HL-60/S4 (cell line): ENCODE measurements at regions not wholly inside any gene's neighbourhood (a gene's known extent, or its start where the extent isn't known, plus 50 kb on each side); places are given as distances from the start of the nearest gene placed in this dataset.
"Not testable (repeated sequence)": the region's sequence is repeated elsewhere in the genome, so short reads cannot be mapped to it uniquely, and the experiment has no call there.

ENCODE experiments used
- in situ Hi-C: fragments of 300-500 bp; cut with MboI; formaldehyde crosslinking; loops from 2 replicates; pipeline ENCODE4 v1.14.3; 2022; ENCODE audit warnings: low sequenced_read_pairs

DNA sequence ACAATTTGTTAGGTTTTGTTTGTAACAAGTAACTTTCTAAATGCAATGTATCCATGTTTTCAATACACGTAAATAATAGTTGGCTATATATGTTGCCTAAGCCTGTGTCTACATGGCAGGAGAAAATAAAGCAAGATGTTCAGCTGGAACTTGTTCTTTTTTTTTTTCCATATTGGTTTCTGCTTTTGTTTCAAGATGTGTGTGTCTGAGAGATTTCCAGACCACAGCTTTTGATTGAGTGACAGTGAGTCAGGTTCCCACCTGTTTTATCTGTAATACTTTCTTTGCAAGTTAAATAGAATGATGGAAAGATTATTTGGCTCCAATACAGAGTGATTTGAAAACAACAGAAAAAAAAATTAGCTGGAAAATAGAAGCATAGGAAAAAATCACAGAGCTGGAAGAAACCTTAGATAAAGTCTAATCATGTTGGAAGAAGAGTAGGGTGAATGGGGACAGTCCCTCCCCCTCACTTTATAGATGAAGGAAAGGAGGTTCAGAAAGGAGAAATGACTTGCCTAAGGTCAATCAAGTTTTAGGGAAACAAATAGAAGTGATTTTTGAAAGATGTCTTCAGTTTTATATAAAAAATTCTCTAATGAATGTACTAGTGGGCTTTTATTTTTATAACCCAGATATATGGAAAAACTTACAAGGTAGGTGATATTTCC lies 150.9 kb upstream of the STMND1 start:
- in situ Hi-C loops: loop anchor here (10.0 kb wide), 1 partner anchor 176 kb away; no protein-coding TSS in a partner anchor

DNA sequence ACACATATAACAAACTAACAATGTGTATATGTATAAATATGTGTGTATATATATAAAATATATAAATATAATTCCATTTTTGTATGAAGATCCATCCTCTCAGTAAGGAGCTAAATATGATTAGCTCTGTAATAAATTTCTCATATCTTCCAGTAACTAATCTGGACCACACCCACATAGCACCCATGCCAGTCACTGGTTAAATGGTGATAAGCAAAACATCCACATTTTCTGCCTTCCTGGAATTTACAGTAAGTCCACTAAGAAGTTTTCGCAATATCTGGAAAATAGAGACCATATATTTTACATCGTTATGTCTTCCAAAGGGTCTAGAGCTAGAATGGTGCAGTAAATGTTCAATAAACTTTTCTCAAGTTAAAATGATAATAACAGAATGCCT lies 151.5 kb upstream of the STMND1 start:
- in situ Hi-C loops: loop anchor here (10.0 kb wide), 1 partner anchor 176 kb away; no protein-coding TSS in a partner anchor

DNA sequence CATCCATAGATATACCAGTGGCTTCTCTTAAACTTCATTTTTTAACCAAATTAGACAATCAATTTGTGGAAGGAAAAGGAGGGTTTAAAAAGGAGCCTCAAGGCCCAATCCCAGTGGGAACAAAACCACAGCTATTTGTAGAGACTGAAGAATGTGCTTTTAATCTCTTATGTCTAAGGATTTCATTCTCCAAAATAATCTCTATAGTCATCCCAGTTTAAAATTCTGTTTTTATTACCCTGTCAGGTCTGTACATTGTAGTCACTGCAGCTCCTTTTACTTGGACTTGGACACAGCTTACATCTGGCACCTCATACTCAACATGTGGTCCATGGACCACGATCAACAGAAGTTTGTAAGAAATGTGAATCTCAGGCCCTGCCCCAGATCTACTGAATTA lies 152.1 kb upstream of the STMND1 start:
- in situ Hi-C loops: loop anchor here (10.0 kb wide), 1 partner anchor 175 kb away; no protein-coding TSS in a partner anchor

DNA sequence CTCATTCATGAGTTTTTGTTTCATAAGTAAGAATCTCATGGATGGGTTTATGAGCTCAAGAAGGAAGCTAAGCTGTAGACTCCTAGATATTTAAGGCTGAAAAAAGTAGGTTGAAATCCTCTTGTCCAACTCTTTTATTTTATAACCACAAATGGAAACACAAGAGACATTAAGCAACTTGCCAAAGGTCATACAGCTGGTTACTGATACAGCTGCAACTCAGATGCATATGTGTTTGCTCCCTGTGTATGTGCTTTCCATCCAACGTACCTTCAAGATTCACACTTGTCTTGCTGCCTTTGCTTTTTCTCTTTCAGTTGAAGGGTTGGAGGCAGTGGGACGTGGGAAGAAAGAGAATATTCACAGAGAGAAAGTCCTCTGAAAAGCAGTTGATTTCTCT lies 153.5 kb upstream of the STMND1 start:
- in situ Hi-C loops: no loop called here

DNA sequence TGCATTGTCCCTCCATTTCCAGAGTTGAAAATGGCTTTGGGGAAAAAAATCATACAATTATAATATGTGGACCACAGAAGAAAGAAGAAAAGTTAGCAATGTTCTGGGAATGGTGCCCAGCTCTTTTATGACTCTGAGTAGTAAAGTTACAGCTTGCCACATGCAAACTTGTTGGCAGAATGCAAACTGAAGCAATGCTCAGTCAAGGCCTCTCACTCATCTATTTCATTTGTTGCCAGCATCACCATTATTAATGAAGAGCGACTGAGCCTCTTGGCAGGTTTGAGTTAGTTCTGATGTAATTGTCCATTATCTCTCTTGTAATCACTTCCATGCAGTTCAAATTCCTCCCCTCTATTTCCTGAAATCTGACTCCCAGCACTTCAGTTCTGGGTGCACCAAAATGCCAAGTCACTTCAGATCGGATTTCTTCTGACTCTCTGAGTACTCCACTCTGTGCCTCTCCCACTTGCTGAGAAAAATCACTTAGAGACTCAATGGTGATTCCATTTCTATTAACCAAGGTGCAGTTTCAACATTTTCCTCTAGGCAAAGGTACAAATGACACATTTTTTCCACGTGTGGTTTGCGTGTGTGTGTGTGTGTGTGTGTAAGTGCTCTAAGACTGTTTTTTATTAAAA lies 154.4 kb upstream of the STMND1 start:
- in situ Hi-C loops: no loop called here

DNA sequence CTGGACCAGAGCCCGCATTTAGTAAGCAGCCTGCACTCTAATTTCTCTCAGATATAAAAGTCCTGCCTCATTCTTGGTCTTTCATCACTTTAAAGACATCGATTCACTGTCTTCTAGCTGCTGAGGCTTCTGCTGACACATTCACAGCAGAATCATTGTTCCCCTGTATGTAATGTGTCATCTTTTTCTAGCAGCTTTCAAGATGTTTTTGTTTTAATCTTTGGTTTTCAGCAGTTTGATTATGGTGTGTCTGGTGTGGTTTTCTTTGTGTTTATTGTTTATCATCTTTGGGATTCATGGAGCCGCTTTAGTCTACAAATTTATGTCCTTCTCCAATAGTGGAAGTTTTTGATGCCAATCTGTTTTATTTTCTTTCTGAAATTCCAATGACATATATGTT lies 157.3 kb upstream of the STMND1 start:
- in situ Hi-C loops: no loop called here

DNA sequence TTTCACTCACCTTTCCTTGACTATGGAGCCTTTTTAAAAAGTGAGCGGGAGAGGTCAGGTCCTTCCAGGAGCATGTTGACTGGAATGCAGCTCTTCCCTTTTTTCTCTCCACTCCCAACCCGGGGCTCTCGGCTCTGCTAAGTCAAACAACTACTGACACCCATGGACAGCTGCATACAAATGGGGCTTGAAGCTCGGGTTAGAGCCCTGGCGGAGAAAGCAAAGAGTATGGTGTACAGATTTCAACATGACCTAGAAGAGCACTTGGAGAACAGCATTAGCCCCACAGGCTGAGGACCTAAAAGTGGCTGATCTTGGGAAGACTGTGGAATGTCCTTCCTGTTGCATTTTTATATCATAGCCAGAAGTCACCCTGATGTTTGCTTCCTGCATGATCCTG lies 162.0 kb upstream of the STMND1 start:
- in situ Hi-C loops: no loop called here

DNA sequence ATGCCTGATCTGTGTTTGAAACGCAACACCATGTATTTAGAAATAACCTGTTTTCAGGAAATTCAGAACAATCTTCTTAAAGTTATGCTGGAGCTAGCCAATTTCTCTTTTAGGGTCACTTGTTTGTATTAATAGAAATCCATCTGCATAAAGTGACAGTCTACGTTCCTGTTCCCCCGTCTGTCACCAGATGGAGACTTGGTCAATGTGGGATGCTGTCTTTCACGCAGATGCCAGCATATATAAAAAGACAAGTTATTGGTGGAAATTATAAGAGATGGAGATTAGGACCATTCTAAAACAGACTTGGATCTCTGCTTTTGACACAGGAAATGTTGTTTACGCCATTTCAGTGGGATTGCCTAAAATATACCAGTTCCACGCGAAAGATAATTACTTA lies 162.5 kb upstream of the STMND1 start:
- in situ Hi-C loops: no loop called here

DNA sequence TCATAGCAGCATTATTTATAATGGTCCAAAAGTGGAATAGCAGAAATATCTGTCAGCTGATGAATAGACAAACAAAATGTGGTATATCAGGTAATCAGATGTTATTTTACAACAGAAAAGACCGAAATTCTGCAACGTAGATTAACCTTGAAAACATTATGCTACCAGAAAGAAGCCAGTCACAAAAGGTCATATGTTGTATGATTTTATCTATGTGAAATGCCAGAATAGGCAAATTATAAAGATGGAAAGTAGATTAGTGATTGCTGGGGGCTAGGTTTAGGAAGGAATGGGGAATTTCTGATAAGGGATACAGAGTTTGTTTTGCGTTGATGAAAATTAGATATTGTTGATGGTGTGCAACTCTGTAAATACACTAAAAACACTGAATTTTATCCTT lies 165.0 kb upstream of the STMND1 start:
- in situ Hi-C loops: no loop called here

DNA sequence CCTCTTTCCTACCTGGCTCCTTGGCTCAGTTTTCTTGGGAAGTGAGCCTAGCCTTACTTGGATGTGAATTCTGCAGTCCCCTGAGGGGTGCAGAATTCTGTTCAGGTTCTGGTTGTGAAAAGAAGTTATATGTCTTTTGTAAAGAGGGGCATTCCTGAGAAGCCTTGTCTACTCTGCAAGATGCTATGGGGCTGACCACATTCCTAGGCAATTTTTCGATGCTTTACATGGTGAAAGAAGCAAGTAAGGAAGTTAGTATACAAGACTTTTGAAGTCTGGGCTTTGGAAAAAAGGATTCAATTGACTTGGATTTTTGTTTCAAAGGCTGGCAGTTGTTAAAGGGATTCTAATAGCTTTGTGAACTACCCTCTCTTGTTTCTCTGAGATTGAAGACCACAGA lies 167.9 kb upstream of the STMND1 start:
- in situ Hi-C loops: no loop called here

DNA sequence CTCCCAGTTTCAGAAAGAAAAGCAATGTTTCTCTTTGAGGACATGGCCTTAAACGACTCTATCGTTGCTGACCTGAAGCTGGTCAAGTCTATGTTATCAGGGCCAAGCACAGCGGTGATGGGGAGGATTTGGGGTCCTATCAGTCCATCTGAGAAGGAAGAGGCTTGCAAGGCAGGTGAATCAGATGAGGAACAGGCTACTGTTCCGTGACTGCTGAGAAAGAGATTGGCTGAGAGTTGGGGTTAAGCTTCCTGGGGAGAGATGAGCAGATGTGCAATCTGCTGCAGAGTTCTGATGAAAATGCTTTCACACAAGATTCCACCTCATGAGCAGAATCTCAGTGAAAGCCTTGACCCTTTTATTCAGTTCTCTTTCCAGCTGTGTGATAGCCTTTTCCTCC lies 168.3 kb upstream of the STMND1 start:
- in situ Hi-C loops: no loop called here

DNA sequence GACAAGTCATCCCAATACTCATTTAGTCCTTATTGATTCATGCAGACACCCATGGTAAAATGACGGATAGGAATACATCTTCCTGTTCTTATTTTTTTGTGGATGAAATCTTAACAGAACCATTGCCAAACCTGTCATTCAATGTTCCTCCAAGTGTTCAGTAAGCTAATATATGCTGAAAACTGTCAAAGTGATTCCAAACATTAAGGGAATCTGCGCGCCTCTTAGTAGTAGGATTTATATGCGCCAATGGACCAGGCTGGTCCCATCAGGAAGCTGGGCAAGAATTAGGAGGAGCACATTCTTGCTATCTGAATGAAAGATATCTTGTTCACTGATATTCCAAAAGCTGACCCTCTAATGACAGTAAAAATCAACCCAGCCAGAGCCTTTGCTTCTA lies 168.9 kb upstream of the STMND1 start:
- in situ Hi-C loops: no loop called here

DNA sequence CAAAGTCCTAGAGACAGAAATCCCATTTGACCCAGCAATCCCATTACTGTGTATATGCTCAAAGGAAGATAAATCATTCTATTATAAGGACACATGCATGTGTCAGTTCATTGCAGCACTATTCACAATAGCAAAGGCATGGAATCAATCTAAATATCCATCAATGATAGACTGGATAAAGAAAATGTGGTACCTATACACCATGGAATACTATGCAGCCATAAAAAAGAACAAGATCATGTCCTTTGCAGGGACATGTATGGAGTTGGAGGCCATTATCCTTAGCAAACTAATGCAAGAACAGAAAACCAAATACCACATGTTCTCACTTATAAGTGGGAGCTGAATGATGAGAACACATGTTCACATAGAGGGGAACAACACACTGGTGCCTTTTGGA lies 169.8 kb upstream of the ATXN1 start:
- in situ Hi-C loops: not testable (repeated sequence)

DNA sequence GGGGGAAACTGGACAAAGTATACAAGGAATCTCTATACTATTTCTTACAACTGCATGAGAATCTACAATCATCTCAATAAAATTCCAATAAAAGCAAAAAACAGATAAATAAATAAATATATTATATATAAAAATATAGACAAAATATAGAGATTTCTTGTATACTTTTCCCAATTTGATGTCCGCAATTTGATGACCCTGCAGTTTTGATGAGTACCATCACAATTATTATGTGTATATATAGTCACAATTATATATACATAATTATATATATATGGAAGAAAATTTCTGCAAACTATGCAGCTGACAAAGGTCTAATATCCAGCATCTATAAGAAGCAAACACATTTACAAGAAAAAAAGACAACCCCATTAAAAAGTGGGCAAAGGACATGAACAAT lies 169.2 kb upstream of the ATXN1 start:
- in situ Hi-C loops: no loop called here

DNA sequence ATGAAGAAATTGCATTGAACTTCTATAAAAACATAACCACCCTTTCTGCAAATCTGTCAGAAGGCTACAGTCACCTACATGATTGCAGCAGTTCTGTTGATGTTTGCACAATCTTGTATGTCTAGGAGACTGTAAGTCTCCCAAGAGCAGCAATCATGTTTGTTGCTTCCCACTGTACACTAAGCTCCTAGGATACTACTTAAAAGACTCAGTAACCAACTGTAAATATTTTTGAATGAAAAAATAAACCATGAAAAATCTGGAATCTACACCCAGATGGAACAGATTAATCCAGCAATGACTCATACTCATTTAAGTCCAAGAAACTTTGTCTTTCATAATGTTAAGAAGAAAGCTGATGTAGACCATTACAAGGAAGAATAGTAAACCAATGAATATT lies 168.5 kb upstream of the ATXN1 start:
- in situ Hi-C loops: no loop called here

DNA sequence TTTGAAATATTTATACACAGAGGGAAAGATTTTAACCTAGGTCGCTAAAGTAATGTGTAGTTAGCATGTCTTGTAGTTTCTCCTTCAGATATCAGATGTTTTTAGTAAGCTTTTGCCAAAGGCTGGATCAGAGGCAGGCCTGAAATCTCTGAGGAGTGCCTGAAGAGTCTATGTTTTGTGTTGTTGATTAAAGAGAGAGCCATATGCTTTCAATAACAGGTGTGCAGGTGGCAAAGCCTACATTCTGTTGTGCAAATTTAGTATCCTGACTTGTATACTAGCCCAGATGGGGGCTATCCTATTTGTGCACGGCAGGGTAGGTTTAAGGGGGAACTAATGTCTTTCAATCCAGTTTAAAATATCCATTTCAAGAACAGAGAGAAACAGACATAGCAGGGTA lies 167.1 kb upstream of the ATXN1 start:
- in situ Hi-C loops: no loop called here

DNA sequence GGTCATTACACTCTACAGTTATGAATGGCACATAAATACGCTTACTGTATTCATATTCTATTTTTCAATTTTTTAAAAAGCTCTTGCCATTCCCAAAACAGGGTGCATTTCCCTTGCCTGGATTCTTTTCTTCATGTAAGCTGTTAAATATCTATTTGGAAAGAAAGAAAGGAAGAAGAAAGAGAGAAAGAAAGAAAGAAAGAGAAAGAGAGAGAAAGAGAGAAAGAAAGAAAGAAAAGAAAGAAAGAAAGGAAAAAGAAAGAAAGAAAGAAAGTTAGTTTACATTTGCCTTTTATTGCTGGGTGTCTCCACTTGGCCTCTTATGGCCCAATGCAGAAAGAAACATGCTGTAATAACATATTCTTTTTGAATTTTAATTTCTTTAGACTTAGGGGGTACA lies 165.9 kb upstream of the ATXN1 start:
- in situ Hi-C loops: no loop called here

DNA sequence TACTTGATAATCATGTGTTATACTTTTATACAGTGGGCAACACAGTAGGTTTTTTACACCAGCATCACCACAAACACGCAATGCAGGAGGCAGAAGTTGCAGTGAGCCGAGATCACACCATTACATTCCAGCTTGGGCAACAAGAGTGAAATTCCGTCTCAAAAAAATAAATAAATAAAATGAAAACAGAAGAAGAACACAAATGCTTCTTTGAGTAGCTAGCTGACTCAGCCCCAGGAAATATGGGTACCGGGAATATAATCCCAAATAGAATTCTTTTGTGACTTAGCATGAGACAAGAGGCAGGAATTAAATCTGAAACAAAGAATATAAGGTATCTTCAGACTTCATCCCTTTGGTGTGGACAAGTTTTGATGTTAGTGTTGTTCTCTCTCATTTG lies 164.2 kb upstream of the ATXN1 start:
- in situ Hi-C loops: no loop called here

DNA sequence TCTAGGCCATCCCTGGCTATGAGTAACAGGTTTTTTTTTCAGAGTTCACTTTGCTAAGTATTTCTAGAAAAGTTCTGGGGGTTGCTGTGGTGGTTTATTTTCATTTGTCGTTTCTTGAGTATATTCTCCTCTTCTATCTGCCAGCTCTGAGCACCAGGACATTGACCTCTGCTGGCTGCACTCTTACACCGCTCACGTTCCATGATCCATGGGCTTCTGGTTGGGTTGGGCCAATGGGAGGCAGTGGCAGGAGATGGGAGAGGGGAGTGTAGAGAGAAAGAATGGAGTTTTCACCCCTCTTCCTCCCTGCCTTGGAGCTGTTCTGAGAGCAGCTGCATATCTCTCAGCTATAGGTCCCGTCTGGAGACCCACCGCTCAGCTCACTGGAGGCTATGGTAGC lies 161.0 kb upstream of the ATXN1 start:
- in situ Hi-C loops: no loop called here

DNA sequence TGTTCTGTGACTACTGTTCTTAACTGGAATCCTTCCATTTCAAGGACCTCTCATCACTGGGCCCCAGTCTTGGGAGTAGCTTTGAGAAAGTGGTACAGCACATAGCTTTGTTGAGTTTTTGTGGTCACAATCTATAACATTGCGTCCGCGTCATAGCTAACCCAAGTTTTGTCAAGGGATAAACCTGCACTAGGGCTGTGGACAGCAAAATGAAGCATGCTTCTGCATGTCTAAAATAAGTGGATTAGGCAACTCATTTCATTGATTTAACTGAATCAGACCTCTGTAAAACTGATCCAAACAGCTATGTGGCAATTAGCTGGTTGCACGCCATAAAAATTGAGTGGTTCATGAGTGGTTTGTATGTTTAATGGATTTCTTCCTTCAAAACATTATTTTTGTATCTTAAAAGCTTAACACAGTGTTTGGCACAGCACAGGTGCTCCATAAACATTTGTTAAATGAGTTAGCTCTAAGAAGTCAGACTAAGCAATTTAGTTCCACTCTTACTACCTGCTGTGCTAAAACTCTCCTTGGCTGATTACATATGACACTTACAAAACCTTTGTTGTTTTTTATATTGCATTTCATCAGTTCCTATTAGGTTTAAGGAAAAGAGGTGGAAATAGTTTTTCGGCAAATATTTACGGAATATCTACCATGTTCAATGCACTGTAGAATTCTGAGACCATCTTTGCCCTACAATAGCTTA lies 160.3 kb upstream of the ATXN1 start:
- in situ Hi-C loops: no loop called here

DNA sequence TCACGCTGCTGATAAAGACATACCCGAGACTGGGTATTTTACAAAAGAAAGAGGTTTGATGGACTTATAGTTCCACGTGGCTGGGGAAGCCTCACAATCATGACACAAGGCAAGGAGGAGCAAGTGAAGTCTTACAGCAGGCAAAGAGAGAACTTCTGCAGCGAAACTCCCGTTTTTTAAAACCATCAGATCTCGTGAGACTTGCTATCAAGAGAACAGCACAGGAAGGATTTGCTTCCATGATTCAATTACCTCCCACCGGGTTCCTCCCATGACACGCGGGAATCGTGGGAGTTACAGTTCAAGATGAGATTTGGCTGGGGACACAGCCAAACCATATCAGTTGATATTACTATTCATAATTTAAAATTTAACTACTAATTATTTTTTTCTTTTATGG lies 157.3 kb upstream of the ATXN1 start:
- in situ Hi-C loops: no loop called here

DNA sequence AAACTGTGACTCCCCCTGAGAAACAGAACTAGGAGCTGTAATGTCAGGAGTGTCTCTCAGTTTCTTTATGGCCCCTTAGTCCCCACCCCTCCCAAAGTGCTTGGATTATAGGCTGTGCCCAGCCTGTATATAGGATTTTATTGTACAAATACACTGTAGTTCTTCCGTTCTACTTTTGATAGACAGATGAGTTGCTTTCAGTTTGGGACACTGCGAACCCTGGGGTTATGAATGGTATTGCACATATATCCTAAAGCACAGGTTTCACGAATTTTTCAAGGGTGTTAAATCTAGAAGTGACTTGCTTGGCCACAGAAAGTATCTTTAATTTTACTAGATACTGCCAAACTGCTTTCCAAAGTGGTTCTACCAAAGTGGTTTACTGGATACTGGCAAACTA lies 152.9 kb upstream of the ATXN1 start:
- in situ Hi-C loops: no loop called here
